NCI-H128 (cell line): ENCODE measurements at regions not wholly inside any gene's neighbourhood (a gene's known extent, or its start where the extent isn't known, plus 50 kb on each side); places are given as distances from the start of the nearest gene placed in this dataset.

Experiments used
- DNase-seq: peaks from one replicate; lab custom pipeline; 2025; ENCODE audit not compliant: unreplicated experiment; lab: John Stamatoyannopoulos, UW

DNA sequence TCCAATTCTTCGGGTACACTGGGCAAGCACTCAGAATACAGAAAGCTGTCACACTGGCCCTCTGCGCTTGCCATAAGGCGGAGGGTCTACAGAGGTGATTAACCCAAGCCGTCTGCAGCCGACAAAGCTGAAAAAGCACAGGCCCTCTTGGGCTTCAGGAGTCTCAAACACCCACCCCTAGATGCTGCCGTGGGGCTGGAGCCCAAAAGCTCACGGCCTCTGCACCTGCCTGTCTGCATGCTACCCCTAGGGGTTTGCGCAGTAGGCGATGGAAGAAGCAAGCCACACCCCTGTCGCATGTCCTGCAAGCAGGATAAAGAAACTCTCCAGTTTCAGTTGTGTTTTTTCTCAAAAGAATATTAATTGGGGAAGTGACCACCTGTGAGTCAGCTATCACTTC, 118.8 kb upstream of the PLEKHA5 start:
- no peak for DNase-seq

DNA sequence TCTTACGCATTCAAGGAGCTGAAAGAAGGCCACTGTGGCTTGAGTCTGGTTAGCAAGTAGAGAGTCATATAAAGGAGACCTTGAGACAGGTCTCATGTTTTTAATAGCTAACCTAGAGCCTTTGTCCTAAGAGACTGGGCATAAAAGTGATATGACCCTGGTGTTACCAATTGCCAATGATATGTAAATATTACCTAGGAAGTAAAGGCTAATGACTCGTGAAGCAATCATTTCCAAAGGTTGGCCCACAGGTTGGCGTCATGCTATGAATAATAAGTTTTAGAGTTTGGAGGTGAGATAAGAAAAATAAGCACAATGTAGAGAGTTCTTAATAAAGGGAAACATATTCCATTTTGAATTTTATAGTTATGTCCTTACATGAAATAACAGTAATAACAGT, 116.6 kb upstream of the PLEKHA5 start:
- DNase-seq: no peak

DNA sequence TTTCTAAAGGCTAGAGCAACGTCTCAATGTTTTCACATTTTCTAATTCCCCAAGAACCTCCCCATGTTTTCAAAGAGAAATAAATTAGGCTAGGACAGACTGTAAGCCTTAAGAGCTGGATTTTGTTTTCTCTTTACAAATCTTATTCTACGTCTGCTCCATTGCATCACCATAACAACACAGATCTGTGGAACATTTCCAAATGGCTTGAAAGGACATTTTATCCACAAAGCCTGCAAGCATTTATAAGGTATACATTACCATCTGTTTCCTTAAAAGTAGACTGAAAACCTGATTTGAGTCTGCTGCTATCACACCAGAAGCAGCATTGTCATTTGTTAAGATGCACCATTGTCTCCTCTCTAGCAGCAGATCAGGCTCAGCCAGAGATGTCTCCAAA, 115.3 kb upstream of the PLEKHA5 start:
- DNase-seq: no peak

GRCh38 chr12:19015285-19015684, 114.2 kb upstream of the PLEKHA5 start:
- DNase-seq: no peak

GRCh38 chr12:19018302-19018970, 111.1 kb upstream of the PLEKHA5 start:
- DNase-seq: no peak

GRCh38 chr12:19021240-19021639, 108.3 kb upstream of the PLEKHA5 start:
- no peak for DNase-seq

- DNase-seq: no peak
Observed at GRCh38 chr12:19021646-19022045, 107.9 kb upstream of the PLEKHA5 start.

- DNase-seq: no peak
Observed at GRCh38 chr12:19025582-19025981, 104.0 kb upstream of the PLEKHA5 start.

DNA sequence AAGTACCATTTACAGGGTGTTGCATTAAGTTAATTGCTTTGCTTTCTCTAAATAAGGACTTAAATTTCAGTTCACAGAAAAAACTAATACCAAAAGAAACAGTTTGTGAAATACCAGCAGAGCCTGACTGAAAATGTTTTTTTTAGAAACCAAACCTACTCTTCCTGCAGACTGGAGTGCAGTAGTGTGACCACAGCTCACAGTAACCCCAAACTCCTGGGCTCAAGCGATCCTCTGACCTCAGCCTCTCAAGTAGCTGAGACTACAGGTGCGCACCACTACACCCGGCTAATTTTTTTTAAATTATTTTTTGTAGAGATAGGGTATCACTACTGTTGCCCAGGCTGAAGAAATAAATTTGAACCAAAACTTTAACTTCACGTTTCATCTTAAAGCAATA, 103.5 kb upstream of the PLEKHA5 start:
- DNase-seq: no peak

GRCh38 chr12:19026614-19027488, 102.7 kb upstream of the PLEKHA5 start:
- DNase-seq: no peak

GRCh38 chr12:19030180-19030579, 99.4 kb upstream of the PLEKHA5 start:
- no peak for DNase-seq

- no peak for DNase-seq
Observed at GRCh38 chr12:19030603-19031002, 98.9 kb upstream of the PLEKHA5 start.

- DNase-seq: no peak
Observed at GRCh38 chr12:19031032-19031431, 98.5 kb upstream of the PLEKHA5 start.

- DNase-seq: no peak
Observed at GRCh38 chr12:19032826-19033225, 96.7 kb upstream of the PLEKHA5 start.

DNA sequence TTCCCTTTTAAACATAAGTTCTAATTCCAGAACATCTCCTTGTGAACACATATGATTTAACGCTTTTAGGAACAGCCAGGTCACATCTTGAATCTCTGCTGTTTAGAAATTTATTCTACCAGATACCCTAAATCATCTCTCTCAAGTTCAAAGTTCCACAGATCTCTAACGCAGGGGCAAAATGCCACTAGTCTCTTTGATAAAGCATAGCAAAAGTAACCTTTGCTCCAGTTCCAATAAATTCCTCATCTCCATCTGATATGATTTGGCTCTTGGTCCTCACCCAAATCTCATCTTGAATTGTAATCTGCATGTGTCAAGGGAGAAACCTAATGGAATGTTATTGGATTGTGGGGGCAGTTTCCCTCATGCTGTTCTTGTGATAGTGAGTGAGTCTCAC, 96.3 kb upstream of the PLEKHA5 start:
- no peak for DNase-seq

DNA sequence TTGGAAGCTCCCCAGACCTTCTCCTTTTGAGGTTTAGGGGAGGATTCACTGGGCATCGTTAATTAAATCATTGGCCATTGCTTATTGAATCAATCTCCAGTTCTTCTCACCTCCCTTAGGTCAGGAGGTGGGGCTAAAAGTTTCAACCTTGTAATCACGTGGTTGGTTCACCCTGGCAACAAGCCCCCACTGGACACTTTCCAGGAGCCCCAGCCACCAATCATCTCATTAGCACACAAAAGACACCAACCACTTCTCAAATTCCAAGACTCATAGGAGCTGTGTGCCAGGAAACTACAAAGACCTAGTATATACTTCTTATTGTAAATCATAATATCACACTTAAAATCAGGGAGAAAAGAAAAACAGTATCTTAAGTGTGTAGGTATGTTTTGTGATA, 94.6 kb upstream of the PLEKHA5 start:
- DNase-seq: no peak

GRCh38 chr12:19035536-19035935, 94.0 kb upstream of the PLEKHA5 start:
- no peak for DNase-seq

DNA sequence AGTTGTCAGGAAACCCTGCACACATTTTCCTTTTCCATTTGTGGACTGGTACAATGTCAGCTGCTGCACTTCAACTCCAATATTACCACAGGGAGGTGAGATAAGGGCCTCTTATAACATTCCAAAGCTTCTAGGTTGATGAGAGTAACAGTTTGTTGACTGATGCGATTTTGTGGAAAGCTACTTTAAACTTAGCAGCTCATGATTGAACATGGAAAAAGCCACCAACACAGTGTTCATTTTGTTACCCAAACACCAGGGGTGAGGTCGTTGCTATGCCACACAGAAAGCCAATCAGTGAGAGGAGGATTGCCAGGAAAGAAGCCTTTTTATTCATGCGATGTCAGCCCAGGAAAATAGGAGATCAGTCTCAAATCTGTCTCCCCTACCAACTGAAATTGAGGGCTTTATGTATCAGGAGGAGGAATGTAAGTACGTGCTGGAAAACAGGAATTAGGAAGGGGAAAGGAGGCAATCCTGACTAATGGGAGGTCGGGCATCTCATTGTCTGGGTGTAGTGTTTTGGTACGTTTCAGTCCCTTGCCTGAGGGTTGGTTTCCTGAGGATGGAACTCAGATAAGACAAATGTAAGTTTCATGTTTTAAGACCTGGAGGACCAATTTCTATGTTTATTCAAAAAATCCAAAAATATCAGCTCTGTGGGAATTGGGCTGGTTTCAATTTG, 92.7 kb upstream of the PLEKHA5 start:
- DNase-seq: no peak

- no peak for DNase-seq
Observed at GRCh38 chr12:19038209-19038608, 91.3 kb upstream of the PLEKHA5 start.

DNA sequence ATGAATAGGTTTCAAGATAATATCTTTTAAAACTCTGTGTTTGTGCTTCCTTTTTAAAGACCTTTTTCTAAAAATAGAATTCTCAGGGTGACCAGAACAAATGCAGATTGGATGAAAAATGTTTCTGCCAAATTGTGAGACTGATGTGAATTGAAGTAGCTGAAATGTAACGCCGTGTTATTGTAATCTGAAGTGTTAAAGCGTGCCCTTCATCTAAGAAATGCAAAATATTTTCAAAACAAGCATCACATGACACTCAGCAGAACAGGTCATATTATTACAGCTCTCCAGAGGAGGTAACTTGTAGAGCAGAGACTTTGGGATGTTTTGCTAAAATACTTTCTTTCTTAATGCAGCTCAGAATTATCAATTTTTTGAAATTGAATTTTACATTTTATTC, 90.0 kb upstream of the PLEKHA5 start:
- DNase-seq: no peak

- no peak for DNase-seq
Observed at GRCh38 chr12:19042221-19042620, 87.3 kb upstream of the PLEKHA5 start.

GRCh38 chr12:19044430-19044829, 85.1 kb upstream of the PLEKHA5 start:
- no peak for DNase-seq
